ENCODE measurements at regions not wholly inside any gene's neighbourhood (a gene's known extent, or its start where the extent isn't known, plus 50 kb on each side); places are given as distances from the start of the nearest gene placed in this dataset.

GRCh38 chr2:176574484-176575236 is 305.4 kb downstream of the MTX2 start:
- TF ChIP-seq RXRA (IDR thresholded peaks at IDR 0.05) (no peak), CTCF (IDR thresholded peaks at IDR 0.05; ENCODE audit: low read depth, low read length, missing input control) (no peak), TAF1 (conservative IDR thresholded peaks at IDR 0.05) (no peak), ATF3 (IDR thresholded peaks at IDR 0.05) (no peak), MAX (IDR thresholded peaks at IDR 0.05) (no peak), HNF4G (IDR thresholded peaks at IDR 0.05) (no peak), GABPA (IDR thresholded peaks at IDR 0.05 in 1 of 2, conservative IDR thresholded peaks at IDR 0.05 in 1 of 2) (no peak), FOXA1 (IDR thresholded peaks at IDR 0.05) (no peak), JUND (IDR thresholded peaks at IDR 0.05) (no peak), ZBTB33 (IDR thresholded peaks at IDR 0.05) (no peak), SP1 (IDR thresholded peaks at IDR 0.05) (no peak), YY1 (IDR thresholded peaks at IDR 0.05) (no peak), HNF4A (conservative IDR thresholded peaks at IDR 0.05) (no peak)
- TF ChIP-seq, protein P1, sequence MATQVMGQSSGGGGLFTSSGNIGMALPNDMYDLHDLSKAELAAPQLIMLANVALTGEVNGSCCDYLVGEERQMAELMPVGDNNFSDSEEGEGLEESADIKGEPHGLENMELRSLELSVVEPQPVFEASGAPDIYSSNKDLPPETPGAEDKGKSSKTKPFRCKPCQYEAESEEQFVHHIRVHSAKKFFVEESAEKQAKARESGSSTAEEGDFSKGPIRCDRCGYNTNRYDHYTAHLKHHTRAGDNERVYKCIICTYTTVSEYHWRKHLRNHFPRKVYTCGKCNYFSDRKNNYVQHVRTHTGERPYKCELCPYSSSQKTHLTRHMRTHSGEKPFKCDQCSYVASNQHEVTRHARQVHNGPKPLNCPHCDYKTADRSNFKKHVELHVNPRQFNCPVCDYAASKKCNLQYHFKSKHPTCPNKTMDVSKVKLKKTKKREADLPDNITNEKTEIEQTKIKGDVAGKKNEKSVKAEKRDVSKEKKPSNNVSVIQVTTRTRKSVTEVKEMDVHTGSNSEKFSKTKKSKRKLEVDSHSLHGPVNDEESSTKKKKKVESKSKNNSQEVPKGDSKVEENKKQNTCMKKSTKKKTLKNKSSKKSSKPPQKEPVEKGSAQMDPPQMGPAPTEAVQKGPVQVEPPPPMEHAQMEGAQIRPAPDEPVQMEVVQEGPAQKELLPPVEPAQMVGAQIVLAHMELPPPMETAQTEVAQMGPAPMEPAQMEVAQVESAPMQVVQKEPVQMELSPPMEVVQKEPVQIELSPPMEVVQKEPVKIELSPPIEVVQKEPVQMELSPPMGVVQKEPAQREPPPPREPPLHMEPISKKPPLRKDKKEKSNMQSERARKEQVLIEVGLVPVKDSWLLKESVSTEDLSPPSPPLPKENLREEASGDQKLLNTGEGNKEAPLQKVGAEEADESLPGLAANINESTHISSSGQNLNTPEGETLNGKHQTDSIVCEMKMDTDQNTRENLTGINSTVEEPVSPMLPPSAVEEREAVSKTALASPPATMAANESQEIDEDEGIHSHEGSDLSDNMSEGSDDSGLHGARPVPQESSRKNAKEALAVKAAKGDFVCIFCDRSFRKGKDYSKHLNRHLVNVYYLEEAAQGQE (IDR thresholded peaks at IDR 0.05), result no peak
